Upper lobe of left lung (tissue), 4 donors: ENCODE measurements at regions not wholly inside any gene's neighbourhood (a gene's known extent, or its start where the extent isn't known, plus 50 kb on each side); places are given as distances from the start of the nearest gene placed in this dataset.

Source experiments
- POLR2A ChIP-seq, 4 donors: fragments of 450-650 bp; IDR thresholded peaks; one replicate each; pipeline ENCODE4 v1.5.1; 2016 to 2017; ENCODE audit warnings: antibody characterized with exemption in 4 of 4, mild to moderate bottlenecking in 2 of 4
- POLR2AphosphoS5 ChIP-seq, 2 donors: sonication (generic); formaldehyde crosslinking; IDR thresholded peaks; one replicate each; pipeline ENCODE4 v1.5.1; 2017; ENCODE audit warnings: antibody characterized with exemption in 2 of 2
- TF ChIP-seq, protein P1 (sequence below), 6 experiments: fragments of 450-650 bp in 4 of 6; fragments of 200-600 bp in 2 of 6; sonication (generic) in 2 of 6; IDR thresholded peaks; one replicate each; pipeline ENCODE4 v1.5.1; 2016 to 2019; ENCODE audit warnings: antibody characterized with exemption in 6 of 6

DNA sequence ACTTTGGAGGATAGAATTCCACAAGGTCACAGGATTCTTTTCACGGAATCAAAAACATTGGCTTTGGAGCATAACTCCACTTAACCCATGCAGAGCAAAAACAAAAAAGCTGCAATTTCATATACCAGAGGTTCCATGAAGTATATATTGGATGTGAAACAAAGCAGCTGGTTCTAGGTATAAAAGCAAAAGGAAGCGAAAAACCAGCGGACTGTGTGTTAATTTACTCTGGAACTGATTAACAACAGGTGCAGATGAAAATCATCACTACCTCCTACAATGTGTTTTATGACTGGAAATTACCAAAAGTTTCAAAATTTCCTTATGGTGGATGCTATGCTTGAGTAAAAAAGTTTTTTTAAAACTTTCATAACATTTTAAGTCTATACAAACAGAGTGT, 54.4 kb upstream of the LINC00305 start:
- TF ChIP-seq POLR2A (IDR thresholded peaks at IDR 0.05) (no peak), POLR2AphosphoS5 (IDR thresholded peaks at IDR 0.05) (no peak)
- TF ChIP-seq, protein P1, sequence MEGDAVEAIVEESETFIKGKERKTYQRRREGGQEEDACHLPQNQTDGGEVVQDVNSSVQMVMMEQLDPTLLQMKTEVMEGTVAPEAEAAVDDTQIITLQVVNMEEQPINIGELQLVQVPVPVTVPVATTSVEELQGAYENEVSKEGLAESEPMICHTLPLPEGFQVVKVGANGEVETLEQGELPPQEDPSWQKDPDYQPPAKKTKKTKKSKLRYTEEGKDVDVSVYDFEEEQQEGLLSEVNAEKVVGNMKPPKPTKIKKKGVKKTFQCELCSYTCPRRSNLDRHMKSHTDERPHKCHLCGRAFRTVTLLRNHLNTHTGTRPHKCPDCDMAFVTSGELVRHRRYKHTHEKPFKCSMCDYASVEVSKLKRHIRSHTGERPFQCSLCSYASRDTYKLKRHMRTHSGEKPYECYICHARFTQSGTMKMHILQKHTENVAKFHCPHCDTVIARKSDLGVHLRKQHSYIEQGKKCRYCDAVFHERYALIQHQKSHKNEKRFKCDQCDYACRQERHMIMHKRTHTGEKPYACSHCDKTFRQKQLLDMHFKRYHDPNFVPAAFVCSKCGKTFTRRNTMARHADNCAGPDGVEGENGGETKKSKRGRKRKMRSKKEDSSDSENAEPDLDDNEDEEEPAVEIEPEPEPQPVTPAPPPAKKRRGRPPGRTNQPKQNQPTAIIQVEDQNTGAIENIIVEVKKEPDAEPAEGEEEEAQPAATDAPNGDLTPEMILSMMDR (IDR thresholded peaks at IDR 0.05) = no peak
